LNCAP (cell line): ENCODE measurements at regions not wholly inside any gene's neighbourhood (a gene's known extent, or its start where the extent isn't known, plus 50 kb on each side); places are given as distances from the start of the nearest gene placed in this dataset.
A peak's percentile ranks its signal among the peaks of the same experiment; 100 is the strongest.

Experiments
- CTCF ChIP-seq: fragments of 450-650 bp; IDR thresholded peaks from 2 replicates; pipeline ENCODE4 v1.5.1; 2017; ENCODE audit warnings: mild to moderate bottlenecking

DNA sequence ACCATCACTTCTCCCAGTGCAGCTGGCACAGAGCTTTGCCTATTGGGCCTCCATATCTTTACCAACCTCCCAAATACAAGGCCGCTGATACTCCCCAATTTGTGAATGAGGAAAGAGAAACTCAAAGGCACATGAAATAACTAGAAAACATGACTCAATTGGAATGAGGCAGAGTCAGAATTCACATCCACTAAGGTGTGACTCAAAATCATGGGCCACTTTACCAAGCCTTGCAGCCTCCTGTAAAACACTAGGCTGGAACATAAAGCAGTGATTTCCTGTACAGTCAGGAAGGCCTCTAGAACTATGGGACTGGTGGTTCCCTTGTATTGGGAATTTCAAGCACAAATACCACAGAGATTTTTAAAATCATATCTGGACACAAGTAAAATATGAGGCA is 128.6 kb downstream of the DCLK3 start:
- TF ChIP-seq CTCF: no peak

DNA sequence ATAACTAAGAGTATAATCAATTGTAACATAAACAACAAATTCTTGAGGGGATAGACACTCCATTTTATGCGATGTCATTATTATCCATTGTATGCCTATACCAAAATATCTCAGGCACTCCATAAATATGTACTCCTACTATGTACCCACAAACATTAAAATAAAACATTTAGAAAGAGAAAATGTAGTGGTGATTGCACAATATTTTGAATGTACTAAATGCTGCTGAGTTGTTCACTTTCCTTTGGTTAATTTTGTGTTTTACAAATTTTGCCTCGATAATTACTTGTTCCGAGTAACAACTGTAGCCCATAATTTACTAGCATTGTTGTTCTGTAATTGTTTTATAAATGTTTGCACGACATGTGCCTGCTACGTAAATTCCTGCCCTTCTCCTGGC is 131.3 kb downstream of the DCLK3 start:
- no peak for TF ChIP-seq CTCF

- TF ChIP-seq CTCF: no peak
Measured at GRCh38 chr3:36631549-36631948, 132.8 kb downstream of the DCLK3 start.

DNA sequence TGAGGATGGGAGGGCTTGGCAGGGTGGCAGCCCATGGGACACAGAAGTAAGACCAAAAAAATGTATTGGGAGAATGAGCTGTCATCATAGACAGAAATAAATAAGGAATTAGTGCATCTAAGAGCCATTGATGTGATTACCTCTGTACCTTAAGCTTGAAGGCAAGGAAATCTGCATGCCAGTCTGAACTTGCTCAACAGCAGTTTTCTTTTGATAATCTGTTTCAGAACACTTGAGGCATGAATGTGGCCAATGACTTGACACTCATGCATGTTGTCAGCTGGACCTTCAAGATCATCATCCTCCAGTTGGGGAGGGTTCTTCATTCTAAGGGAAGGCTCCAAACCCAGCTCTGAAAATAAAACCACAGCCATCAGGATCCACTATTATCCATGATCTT is 148.5 kb downstream of the DCLK3 start:
- TF ChIP-seq CTCF: no peak

- no peak for TF ChIP-seq CTCF
Measured at GRCh38 chr3:36606871-36607765, 157.2 kb downstream of the DCLK3 start.

DNA sequence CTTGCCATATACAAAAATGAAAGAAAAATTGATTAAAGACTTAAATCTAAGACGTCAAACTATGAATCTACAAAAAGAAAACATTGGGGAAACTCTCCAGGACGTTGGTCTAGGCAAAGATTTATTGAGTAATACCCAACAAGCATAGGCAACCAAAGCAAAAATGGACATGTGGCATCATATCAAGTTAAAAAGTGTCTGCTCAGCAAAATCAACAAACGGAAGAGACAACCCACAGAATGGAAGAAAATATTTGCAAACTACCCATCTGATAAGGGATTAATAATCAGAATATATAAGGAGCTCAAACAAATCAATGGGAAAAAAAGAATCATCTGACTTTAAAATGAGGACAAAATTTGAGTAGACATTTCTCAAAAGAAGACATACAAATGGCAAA is 160.9 kb downstream of the DCLK3 start:
- TF ChIP-seq CTCF: no peak

GRCh38 chr3:36600404-36600803 is 163.9 kb downstream of the DCLK3 start:
- peak; percentile 28; the same call in 1 of the 2 replicates for TF ChIP-seq CTCF
